Activated T-cell treated with anti-CD3 and anti-CD28 coated beads, Interleukin-2, amount 50 U/mL, for 48 hours (primary cell): ENCODE measurements at regions not wholly inside any gene's neighbourhood (a gene's known extent, or its start where the extent isn't known, plus 50 kb on each side); places are given as distances from the start of the nearest gene placed in this dataset.
"Not testable (repeated sequence)": the region's sequence is repeated elsewhere in the genome, so short reads cannot be mapped to it uniquely, and the experiment has no call there.

Source experiments
- DNase-seq, 2 experiments: peaks; one replicate each; pipeline ENCODE4 v3.0.0-alpha.2; 2020

- DNase-seq, result no peak
Measured at GRCh38 chr5:82886911-82887310, 190.3 kb downstream of the TMEM167A start.

- DNase-seq, result no peak
Measured at GRCh38 chr5:82885627-82886389, 191.4 kb downstream of the TMEM167A start.

GRCh38 chr5:82884821-82885471, 192.2 kb downstream of the TMEM167A start:
- no peak for DNase-seq

- DNase-seq, result no peak
Measured at GRCh38 chr5:82882316-82882715, 194.9 kb downstream of the TMEM167A start.

- no peak for DNase-seq
Measured at GRCh38 chr5:82881571-82882174, 195.5 kb downstream of the TMEM167A start.

GRCh38 chr5:82879089-82879488, 198.1 kb downstream of the TMEM167A start:
- no peak for DNase-seq

GRCh38 chr5:82873452-82873851, 203.7 kb downstream of the TMEM167A start:
- no peak for DNase-seq

GRCh38 chr5:82872321-82873288, 204.6 kb downstream of the TMEM167A start:
- not testable (repeated sequence) for DNase-seq

- DNase-seq, result no peak
Measured at GRCh38 chr5:82865625-82866024, 211.6 kb downstream of the TMEM167A start.

- DNase-seq, result no peak
Measured at GRCh38 chr5:82863266-82863665, 213.9 kb downstream of the TMEM167A start.

GRCh38 chr5:82862711-82863110, 214.5 kb downstream of the TMEM167A start:
- DNase-seq, result no peak

- DNase-seq, result no peak
Measured at GRCh38 chr5:82862261-82862660, 214.9 kb downstream of the TMEM167A start.

- no peak for DNase-seq
Measured at GRCh38 chr5:82861701-82862100, 215.5 kb downstream of the TMEM167A start.

- DNase-seq, result no peak
Measured at GRCh38 chr5:82859451-82860140, 217.6 kb downstream of the TMEM167A start.

GRCh38 chr5:82858151-82859025, 218.8 kb downstream of the TMEM167A start:
- DNase-seq, result no peak

GRCh38 chr5:82855893-82856550, 221.2 kb downstream of the TMEM167A start:
- no peak for DNase-seq

GRCh38 chr5:82854956-82855355, 222.2 kb downstream of the TMEM167A start:
- no peak for DNase-seq

- no peak for DNase-seq
Measured at GRCh38 chr5:82851471-82851870, 225.7 kb downstream of the TMEM167A start.

GRCh38 chr5:82850393-82850792, 226.8 kb downstream of the TMEM167A start:
- no peak for DNase-seq

GRCh38 chr5:82849885-82850284, 227.3 kb downstream of the TMEM167A start:
- no peak for DNase-seq

GRCh38 chr5:82847562-82847961, 229.6 kb downstream of the TMEM167A start:
- DNase-seq, result no peak
